GM21526 (cell line): ENCODE measurements at regions not wholly inside any gene's neighbourhood (a gene's known extent, or its start where the extent isn't known, plus 50 kb on each side); places are given as distances from the start of the nearest gene placed in this dataset.

Experiments used
- ATAC-seq: cut with Tn5 transposase; IDR thresholded peaks from one replicate; pipeline ENCODE4 v1.9.1; 2021; ENCODE audit warnings: moderate library complexity; ENCODE audit not compliant: unreplicated experiment, low FRiP score

- ATAC-seq: no peak
Measured at GRCh38 chr6:132868057-132868456, 53.7 kb downstream of the RPS12 start.

- ATAC-seq: peak; percentile 100
Measured at GRCh38 chr6:132872923-132873322, 58.6 kb downstream of the RPS12 start.

- ATAC-seq: no peak
Measured at GRCh38 chr6:132877003-132877402, 62.6 kb downstream of the RPS12 start.

GRCh38 chr6:132887204-132887603 lies 72.8 kb downstream of the RPS12 start:
- no peak for ATAC-seq

GRCh38 chr6:132888701-132889100 lies 74.3 kb downstream of the RPS12 start:
- no peak for ATAC-seq

GRCh38 chr6:132892929-132893771 lies 78.8 kb downstream of the RPS12 start:
- no peak for ATAC-seq

- no peak for ATAC-seq
Measured at GRCh38 chr6:132893772-132894490, 79.6 kb downstream of the RPS12 start.

GRCh38 chr6:132898376-132898775 lies 84.0 kb downstream of the RPS12 start:
- ATAC-seq: no peak

GRCh38 chr6:132900849-132901248 lies 86.5 kb downstream of the RPS12 start:
- ATAC-seq: no peak

- no peak for ATAC-seq
Measured at GRCh38 chr6:132902901-132903300, 88.5 kb downstream of the RPS12 start.

- ATAC-seq: no peak
Measured at GRCh38 chr6:132907231-132907630, 92.9 kb downstream of the RPS12 start.

- no peak for ATAC-seq
Measured at GRCh38 chr6:132907914-132908313, 93.5 kb downstream of the RPS12 start.

- ATAC-seq: no peak
Measured at GRCh38 chr6:132909742-132910141, 95.4 kb downstream of the RPS12 start.

- ATAC-seq: no peak
Measured at GRCh38 chr6:132910759-132911158, 96.4 kb downstream of the RPS12 start.

- no peak for ATAC-seq
Measured at GRCh38 chr6:132919045-132919860, 104.9 kb downstream of the RPS12 start.

GRCh38 chr6:132927713-132928112 lies 113.3 kb downstream of the RPS12 start:
- no peak for ATAC-seq

GRCh38 chr6:132929141-132929540 lies 114.8 kb downstream of the RPS12 start:
- ATAC-seq: no peak

- ATAC-seq: no peak
Measured at GRCh38 chr6:132931313-132931712, 116.9 kb downstream of the RPS12 start.

- no peak for ATAC-seq
Measured at GRCh38 chr6:132931936-132932514, 117.7 kb downstream of the RPS12 start.

- ATAC-seq: no peak
Measured at GRCh38 chr6:132932588-132932987, 118.2 kb downstream of the RPS12 start.

- ATAC-seq: no peak
Measured at GRCh38 chr6:132933090-132933489, 118.7 kb downstream of the RPS12 start.
